Trophoblast cell (in vitro differentiated cells and primary cell): ENCODE measurements at regions not wholly inside any gene's neighbourhood (a gene's known extent, or its start where the extent isn't known, plus 50 kb on each side); places are given as distances from the start of the nearest gene placed in this dataset.

Experiments
- DNase-seq, 2 donors: peaks; one replicate each; pipeline ENCODE4 v3.0.0-alpha.2; 2016
- H2AFZ ChIP-seq: 2 replicates; pipeline ENCODE4 v1.6.1; 2013; ENCODE audit warnings: low read length, moderate library complexity, mild to moderate bottlenecking; ENCODE audit not compliant: insufficient read depth, poor library complexity
- H2AK5ac ChIP-seq: 2 replicates; pipeline ENCODE4 v1.6.1; 2013; ENCODE audit warnings: mild to moderate bottlenecking, low read length
- H2BK120ac ChIP-seq: 2 replicates; pipeline ENCODE4 v1.6.1; 2013; ENCODE audit warnings: low read length, mild to moderate bottlenecking, moderate library complexity; ENCODE audit not compliant: insufficient read depth, poor library complexity
- H2BK12ac ChIP-seq: 2 replicates; pipeline ENCODE4 v1.6.1; 2013; ENCODE audit warnings: mild to moderate bottlenecking, low read length, moderate library complexity
- H2BK5ac ChIP-seq: 2 replicates; pipeline ENCODE4 v1.6.1; 2013; ENCODE audit warnings: low read length, low read depth, moderate library complexity, mild to moderate bottlenecking; ENCODE audit not compliant: poor library complexity
- H3K14ac ChIP-seq: 2 replicates; pipeline ENCODE4 v1.6.1; 2013; ENCODE audit warnings: mild to moderate bottlenecking, low read length
- H3K18ac ChIP-seq: 2 replicates; pipeline ENCODE4 v1.6.1; 2013; ENCODE audit warnings: mild to moderate bottlenecking, low read length
- H3K23ac ChIP-seq: 2 replicates; pipeline ENCODE4 v1.6.1; 2013; ENCODE audit warnings: low read length
- H3K27ac ChIP-seq: 2 replicates; pipeline ENCODE4 v1.5.1; 2013; ENCODE audit warnings: low read depth, mild to moderate bottlenecking, inconsistent platforms, low read length, moderate library complexity
- H3K27me3 ChIP-seq: 2 replicates; pipeline ENCODE4 v1.6.1; 2013; ENCODE audit warnings: inconsistent platforms, mild to moderate bottlenecking, low read length, moderate library complexity; ENCODE audit not compliant: insufficient read depth
- H3K36me3 ChIP-seq, 2 experiments: 1 replicate in 1 of 2; 2 replicates in 1 of 2; pipeline ENCODE4 v1.6.1; 2013; ENCODE audit warnings: low read length in 2 of 2, mild to moderate bottlenecking in 2 of 2, moderate library complexity in 1 of 2; ENCODE audit not compliant: insufficient read depth in 2 of 2, control insufficient read depth in 1 of 2
- H3K4ac ChIP-seq: 2 replicates; pipeline ENCODE4 v1.6.1; 2013; ENCODE audit warnings: low read depth, mild to moderate bottlenecking, low read length, moderate library complexity
- H3K4me1 ChIP-seq, 2 experiments: 1 replicate in 1 of 2; 2 replicates in 1 of 2; pipeline ENCODE4 v1.6.1; 2013; ENCODE audit warnings: low read length in 2 of 2, mild to moderate bottlenecking in 2 of 2, moderate library complexity in 1 of 2; ENCODE audit not compliant: insufficient read depth in 2 of 2, control insufficient read depth in 1 of 2
- H3K4me2 ChIP-seq: 2 replicates; pipeline ENCODE4 v1.6.1; 2013; ENCODE audit warnings: inconsistent platforms, mild to moderate bottlenecking, low read length, moderate library complexity
- H3K4me3 ChIP-seq: 2 replicates; pipeline ENCODE4 v1.5.1; 2013; ENCODE audit warnings: mild to moderate bottlenecking, low read depth, low read length, inconsistent platforms
- H3K79me1 ChIP-seq: one replicate; pipeline ENCODE4 v1.6.1; 2013; ENCODE audit warnings: low read length
- H3K79me2 ChIP-seq: 2 replicates; pipeline ENCODE4 v1.6.1; 2013; ENCODE audit warnings: low read length, mild to moderate bottlenecking; ENCODE audit not compliant: control insufficient read depth, insufficient read depth, poor library complexity
- H3K9ac ChIP-seq: 2 replicates; pipeline ENCODE4 v1.6.1; 2013; ENCODE audit warnings: mild to moderate bottlenecking, low read length
- H3K9me3 ChIP-seq: 2 replicates; pipeline ENCODE4 v1.6.1; 2013; ENCODE audit warnings: low read depth, mild to moderate bottlenecking, control low read depth, inconsistent platforms, low read length; ENCODE audit not compliant: insufficient read depth
- H4K12ac ChIP-seq: 2 replicates; pipeline ENCODE4 v1.6.1; 2013; ENCODE audit warnings: low read depth, mild to moderate bottlenecking, low read length, moderate library complexity
- H4K8ac ChIP-seq: 2 replicates; pipeline ENCODE4 v1.6.1; 2013; ENCODE audit warnings: low read depth, mild to moderate bottlenecking, low read length, moderate library complexity
- H4K91ac ChIP-seq: one replicate; pipeline ENCODE4 v1.6.1; 2013; ENCODE audit warnings: low read depth, mild to moderate bottlenecking, low read length, moderate library complexity
- WGBS: extraction: QIAGEN DNeasy Blood & Tissue Kit; methylation state at CpG from one replicate; pipeline ENCODE4 v1.1.7; 2013; ENCODE audit warnings: missing lambda C conversion rate; ENCODE audit not compliant: insufficient read length, insufficient coverage; ENCODE audit errors: extremely low coverage; 5-methylcytosine and 5-hydroxymethylcytosine counted together

DNA sequence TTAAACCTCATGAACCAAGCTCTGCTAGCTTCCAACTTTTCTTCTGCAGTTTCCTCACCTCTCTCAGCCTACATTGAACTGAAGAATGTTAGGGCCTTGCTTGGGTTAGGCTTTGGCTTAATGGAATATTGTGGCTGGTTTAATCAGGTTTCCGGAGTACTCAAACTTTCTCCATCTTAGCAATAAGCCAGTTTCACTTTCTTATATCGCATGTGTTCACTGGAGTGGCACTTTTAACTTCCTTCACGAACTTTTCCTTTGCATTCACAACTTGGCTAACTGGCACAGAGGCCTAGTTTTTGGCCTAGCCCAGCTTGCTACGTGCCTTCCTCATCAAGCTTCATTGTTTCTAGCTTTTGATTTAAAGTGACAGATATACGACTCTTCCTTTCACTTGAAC, 81.0 kb upstream of the MAST4 start:
- Histone ChIP-seq H3K79me1 (no peaks in the 10 kb centered on the region), H3K4ac (no peak overlapping the region), H3K18ac (no peak overlapping the region), H3K27ac (no peak overlapping the region), H4K12ac (no peak overlapping the region), H3K4me1 (no peaks in the 10 kb centered on the region), H3K4me2 (no peak overlapping the region), H2BK12ac (no peak overlapping the region), H3K9ac (no peak overlapping the region), H3K36me3 (no peaks in the 10 kb centered on the region), H3K4me3 (no peak overlapping the region), H4K8ac (no peak overlapping the region), H3K23ac (no peak overlapping the region), H3K27me3 (no peaks in the 10 kb centered on the region), H2BK120ac (no peak overlapping the region), H2BK5ac (no peak overlapping the region), H2AFZ (no peak overlapping the region), H4K91ac (no peak overlapping the region), H3K14ac (no peak overlapping the region), H3K79me2 (no peaks in the 10 kb centered on the region), H3K9me3 (no peaks in the 10 kb centered on the region), H2AK5ac (no peak overlapping the region)
- no CpG with 5 or more reads among the region's 5 CpGs for WGBS
- DNase-seq: no peak

DNA sequence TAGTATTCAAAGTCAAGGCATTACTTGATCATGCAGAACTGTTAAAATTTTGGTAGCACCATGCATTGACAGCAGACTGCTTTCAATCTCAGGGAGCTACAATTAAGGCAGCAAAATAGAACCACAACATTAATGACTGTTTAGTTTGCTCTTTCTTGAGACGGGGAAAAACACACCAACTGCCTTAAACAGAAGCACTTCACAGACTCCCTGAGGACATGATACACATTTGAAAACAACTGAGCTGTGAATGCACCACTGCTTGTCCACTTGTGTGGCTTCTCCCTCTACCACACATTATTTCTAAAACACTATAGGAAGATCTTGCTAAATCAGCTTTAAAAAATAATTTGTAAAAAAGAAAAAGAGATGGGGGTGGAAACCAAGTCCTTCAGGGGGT, 79.6 kb upstream of the MAST4 start:
- Histone ChIP-seq H2AK5ac (no peak overlapping the region), H3K4me1 (no peaks in the 10 kb centered on the region), H3K79me1 (no peaks in the 10 kb centered on the region), H3K14ac (no peak overlapping the region), H2AFZ (no peak overlapping the region), H3K18ac (no peak overlapping the region), H3K4ac (no peak overlapping the region), H3K23ac (no peak overlapping the region), H4K91ac (no peak overlapping the region), H3K4me3 (no peak overlapping the region), H3K27me3 (no peaks in the 10 kb centered on the region), H3K9ac (no peak overlapping the region), H2BK12ac (no peak overlapping the region), H3K27ac (no peak overlapping the region), H2BK5ac (no peak overlapping the region), H3K4me2 (no peak overlapping the region), H3K9me3 (no peaks in the 10 kb centered on the region), H2BK120ac (no peak overlapping the region), H4K12ac (no peak overlapping the region), H4K8ac (no peak overlapping the region), H3K36me3 (no peaks in the 10 kb centered on the region), H3K79me2 (no peaks in the 10 kb centered on the region)
- DNase-seq: no peak
- no CpG with 5 or more reads among the region's 1 CpG for WGBS

DNA sequence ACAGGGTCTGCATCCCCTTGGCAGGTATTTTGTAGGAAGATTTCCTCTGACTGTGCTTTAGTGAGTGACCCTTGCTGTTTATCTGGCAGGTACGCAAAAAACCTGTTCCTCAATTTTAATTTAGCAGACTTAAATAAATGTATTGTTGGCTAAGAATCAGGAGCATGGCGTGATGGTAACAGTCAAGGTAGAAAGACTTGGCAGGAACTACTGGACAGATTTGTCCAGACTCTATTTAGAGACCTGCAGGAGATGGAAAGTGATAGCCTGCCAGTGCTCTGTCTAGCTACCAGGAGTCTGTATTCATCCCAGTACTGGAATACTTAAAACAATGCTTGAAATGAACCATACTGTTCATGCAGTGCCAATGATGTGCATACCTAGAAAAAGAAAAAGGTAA, 78.8 kb upstream of the MAST4 start:
- Histone ChIP-seq H3K4me1 (no peaks in the 10 kb centered on the region), H3K14ac (no peak overlapping the region), H3K9me3 (no peaks in the 10 kb centered on the region), H3K79me1 (no peaks in the 10 kb centered on the region), H3K36me3 (no peaks in the 10 kb centered on the region), H4K91ac (no peak overlapping the region), H3K4ac (no peak overlapping the region), H3K27me3 (no peaks in the 10 kb centered on the region), H4K12ac (no peak overlapping the region), H2BK5ac (no peak overlapping the region), H2AFZ (no peak overlapping the region), H3K4me2 (no peak overlapping the region), H2BK120ac (no peak overlapping the region), H3K79me2 (no peaks in the 10 kb centered on the region), H2BK12ac (no peak overlapping the region), H3K9ac (no peak overlapping the region), H3K27ac (no peak overlapping the region), H3K4me3 (no peak overlapping the region), H3K18ac (no peak overlapping the region), H4K8ac (no peak overlapping the region), H3K23ac (no peak overlapping the region), H2AK5ac (no peak overlapping the region)
- no CpG with 5 or more reads among the region's 2 CpGs for WGBS
- peak in 1 of 2 donors; percentile 20 for DNase-seq

DNA sequence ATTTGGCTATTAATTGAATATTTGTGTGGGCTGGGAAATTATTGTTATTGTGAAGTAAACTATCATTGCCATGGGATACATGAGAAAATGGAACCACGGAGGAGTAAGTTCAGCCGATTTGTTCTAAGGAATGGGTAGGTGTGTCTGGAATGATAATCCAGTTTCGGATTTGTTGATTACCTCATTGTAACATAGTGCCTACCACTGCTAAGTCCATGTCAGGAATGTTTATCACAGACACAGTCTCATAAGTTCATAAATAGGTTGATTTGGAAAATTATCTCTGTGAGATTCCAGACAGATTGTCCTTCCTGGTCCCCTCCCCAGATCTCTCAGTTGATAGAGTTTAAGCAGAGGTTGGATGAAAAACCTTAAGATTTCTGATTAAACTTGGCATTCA, 78.1 kb upstream of the MAST4 start:
- Histone ChIP-seq H3K23ac (no peak overlapping the region), H4K12ac (no peak overlapping the region), H3K79me1 (no peaks in the 10 kb centered on the region), H3K36me3 (no peaks in the 10 kb centered on the region), H3K79me2 (no peaks in the 10 kb centered on the region), H3K9me3 (no peaks in the 10 kb centered on the region), H3K4me3 (no peak overlapping the region), H4K8ac (no peak overlapping the region), H3K4me2 (no peak overlapping the region), H2BK5ac (no peak overlapping the region), H3K27ac (no peak overlapping the region), H4K91ac (no peak overlapping the region), H2AK5ac (no peak overlapping the region), H3K4me1 (no peaks in the 10 kb centered on the region), H2BK12ac (no peak overlapping the region), H2AFZ (no peak overlapping the region), H3K18ac (no peak overlapping the region), H3K4ac (no peak overlapping the region), H3K9ac (no peak overlapping the region), H2BK120ac (no peak overlapping the region), H3K27me3 (no peaks in the 10 kb centered on the region), H3K14ac (no peak overlapping the region)
- no CpG with 5 or more reads among the region's 3 CpGs for WGBS
- peak; percentile 16 to 76 for DNase-seq
